C4-2B (cell line): ENCODE measurements at regions not wholly inside any gene's neighbourhood (a gene's known extent, or its start where the extent isn't known, plus 50 kb on each side); places are given as distances from the start of the nearest gene placed in this dataset.

ENCODE experiments used
- CTCF ChIP-seq: fragments of 450-650 bp; conservative IDR thresholded peaks from 2 replicates; pipeline ENCODE4 v1.5.1; 2017; ENCODE audit warnings: mild to moderate bottlenecking
- ZFX ChIP-seq: fragments of 450-650 bp; IDR thresholded peaks from 2 replicates; pipeline ENCODE4 v1.6.1; 2017

DNA sequence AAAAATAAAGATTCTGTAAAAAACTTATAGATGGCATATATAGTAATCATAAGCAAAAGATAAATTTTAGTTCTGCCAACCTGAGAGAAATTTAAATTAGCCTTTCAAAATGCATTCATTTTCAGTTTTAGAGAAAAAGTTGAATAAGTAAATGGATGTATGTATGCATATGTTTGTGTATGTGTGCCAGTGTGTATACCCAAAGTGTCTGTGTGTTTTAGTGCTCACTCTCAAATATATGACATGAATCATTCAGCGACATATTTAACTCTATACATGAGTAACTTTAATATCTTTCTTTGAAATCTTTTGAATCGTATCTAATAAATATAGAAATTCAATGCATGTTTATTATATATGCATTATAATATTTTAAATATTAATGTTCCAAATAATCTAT is 274.5 kb downstream of the SRGAP2C start:
- TF ChIP-seq CTCF (no peak), ZFX (no peak)
